GM12892 (cell line): ENCODE measurements at regions not wholly inside any gene's neighbourhood (a gene's known extent, or its start where the extent isn't known, plus 50 kb on each side); places are given as distances from the start of the nearest gene placed in this dataset.

Experiments used
- POLR2A ChIP-seq: IDR thresholded peaks from 2 replicates; pipeline ENCODE4 v1.6.1; 2011; ENCODE audit warnings: low read depth, low read length, control low read depth
- TAF1 ChIP-seq: IDR thresholded peaks from 2 replicates; pipeline ENCODE4 v1.6.1; 2011; ENCODE audit warnings: low read depth, mild to moderate bottlenecking, control low read depth, low read length, borderline replicate concordance

GRCh38 chr2:191488135-191488534 lies 189.8 kb upstream of the NABP1 start:
- no peak for TF ChIP-seq POLR2A
- TF ChIP-seq TAF1, result no peak
